ENCODE measurements at regions not wholly inside any gene's neighbourhood (a gene's known extent, or its start where the extent isn't known, plus 50 kb on each side); places are given as distances from the start of the nearest gene placed in this dataset.
A peak's percentile ranks its signal among the peaks of the same experiment; 100 is the strongest.

GRCh38 chr2:67596871-67597270 lies 199.7 kb downstream of the ETAA1 start:
- no peaks in the 10 kb centered on the region for H3K9me3 Mint-ChIP-seq (ENCODE audit: unreplicated experiment)
- H3K4me3 ChIP-seq (ENCODE audit: low read depth, low read length) = no peak overlapping the region
- TF ChIP-seq, protein P1, sequence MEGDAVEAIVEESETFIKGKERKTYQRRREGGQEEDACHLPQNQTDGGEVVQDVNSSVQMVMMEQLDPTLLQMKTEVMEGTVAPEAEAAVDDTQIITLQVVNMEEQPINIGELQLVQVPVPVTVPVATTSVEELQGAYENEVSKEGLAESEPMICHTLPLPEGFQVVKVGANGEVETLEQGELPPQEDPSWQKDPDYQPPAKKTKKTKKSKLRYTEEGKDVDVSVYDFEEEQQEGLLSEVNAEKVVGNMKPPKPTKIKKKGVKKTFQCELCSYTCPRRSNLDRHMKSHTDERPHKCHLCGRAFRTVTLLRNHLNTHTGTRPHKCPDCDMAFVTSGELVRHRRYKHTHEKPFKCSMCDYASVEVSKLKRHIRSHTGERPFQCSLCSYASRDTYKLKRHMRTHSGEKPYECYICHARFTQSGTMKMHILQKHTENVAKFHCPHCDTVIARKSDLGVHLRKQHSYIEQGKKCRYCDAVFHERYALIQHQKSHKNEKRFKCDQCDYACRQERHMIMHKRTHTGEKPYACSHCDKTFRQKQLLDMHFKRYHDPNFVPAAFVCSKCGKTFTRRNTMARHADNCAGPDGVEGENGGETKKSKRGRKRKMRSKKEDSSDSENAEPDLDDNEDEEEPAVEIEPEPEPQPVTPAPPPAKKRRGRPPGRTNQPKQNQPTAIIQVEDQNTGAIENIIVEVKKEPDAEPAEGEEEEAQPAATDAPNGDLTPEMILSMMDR (IDR thresholded peaks at IDR 0.05; ENCODE audit: insufficient read depth in 1 of 2, low read depth in 1 of 2, low read length in 1 of 2, severe bottlenecking in 1 of 2, unreplicated experiment in 1 of 2) = no peak
- H3K36me3 ChIP-seq (ENCODE audit: control insufficient read depth, insufficient read depth, low read length) = no peaks in the 10 kb centered on the region
- peaks cover under 1% of the 10 kb centered on the region for H3K27me3 Mint-ChIP-seq (ENCODE audit: insufficient read depth, unreplicated experiment)
- H3K27me3 ChIP-seq (replicated peaks; ENCODE audit: control insufficient read depth, insufficient read depth, low read length) = no peaks in the 10 kb centered on the region
- H3K27ac Mint-ChIP-seq (ENCODE audit: unreplicated experiment) = no peak overlapping the region
- H3K4me3 Mint-ChIP-seq (ENCODE audit: unreplicated experiment) = no peak overlapping the region
- ChIA-PET CTCF (no interaction called here), POLR2A (no interaction called here)
- no peak for DNase-seq
- peaks cover 4% of the 10 kb centered on the region; the same call in 1 of the 2 replicates for H3K4me1 ChIP-seq
- intact Hi-C loops (cut with micrococcal nuclease; ENCODE audit: unreplicated experiment) = no loop called here
- no peaks in the 10 kb centered on the region for H3K36me3 Mint-ChIP-seq (ENCODE audit: insufficient read depth, unreplicated experiment)
- H3K9me3 ChIP-seq = no peaks in the 10 kb centered on the region
- no TSS peak for BruUV-seq (replicated peaks)
- H3K4me1 Mint-ChIP-seq (ENCODE audit: low read depth, unreplicated experiment) = no peaks in the 10 kb centered on the region

DNA sequence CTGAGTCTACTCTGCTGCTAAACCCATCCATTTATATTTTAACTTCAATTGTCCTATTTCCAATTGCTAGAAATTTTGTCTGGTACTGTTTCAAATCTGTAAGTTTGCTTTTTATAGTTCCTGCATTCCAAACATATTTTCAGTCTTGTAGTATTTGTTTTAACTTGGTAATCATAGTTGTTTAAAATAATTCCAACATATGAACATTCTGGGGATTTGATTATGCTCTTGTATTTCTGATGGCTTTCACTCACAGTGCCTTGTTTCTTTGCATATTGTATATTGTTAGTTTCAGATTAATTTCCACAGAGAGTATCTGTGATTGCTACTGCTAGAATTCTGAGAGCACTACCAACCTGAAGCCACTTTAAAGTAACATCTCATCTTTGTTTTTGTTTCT lies 202.4 kb downstream of the ETAA1 start:
- Mint-ChIP-seq H3K9me3 (ENCODE audit: unreplicated experiment) (no peaks in the 10 kb centered on the region), H3K27me3 (ENCODE audit: insufficient read depth, unreplicated experiment) (peaks cover 3% of the 10 kb centered on the region), H3K4me1 (ENCODE audit: low read depth, unreplicated experiment) (no peaks in the 10 kb centered on the region), H3K4me3 (ENCODE audit: unreplicated experiment) (no peak overlapping the region), H3K36me3 (ENCODE audit: insufficient read depth, unreplicated experiment) (no peaks in the 10 kb centered on the region), H3K27ac (ENCODE audit: unreplicated experiment) (no peak overlapping the region)
- H3K4me3 ChIP-seq (ENCODE audit: low read depth, low read length) = no peak overlapping the region
- intact Hi-C loops (cut with micrococcal nuclease; ENCODE audit: unreplicated experiment) = no loop called here
- no peaks in the 10 kb centered on the region for H3K27me3 ChIP-seq (replicated peaks; ENCODE audit: control insufficient read depth, insufficient read depth, low read length)
- CTCF ChIA-PET = no interaction called here
- TF ChIP-seq, protein P1 (IDR thresholded peaks at IDR 0.05; ENCODE audit: insufficient read depth in 1 of 2, low read depth in 1 of 2, low read length in 1 of 2, severe bottlenecking in 1 of 2, unreplicated experiment in 1 of 2) = no peak
- POLR2A ChIA-PET = no interaction called here
- DNase-seq = no peak
- H3K4me1 ChIP-seq = peaks cover 4% of the 10 kb centered on the region; the same call in 1 of the 2 replicates
- H3K36me3 ChIP-seq (ENCODE audit: control insufficient read depth, insufficient read depth, low read length) = no peaks in the 10 kb centered on the region
- no peaks in the 10 kb centered on the region for H3K9me3 ChIP-seq
- no TSS peak for BruUV-seq (replicated peaks)

DNA sequence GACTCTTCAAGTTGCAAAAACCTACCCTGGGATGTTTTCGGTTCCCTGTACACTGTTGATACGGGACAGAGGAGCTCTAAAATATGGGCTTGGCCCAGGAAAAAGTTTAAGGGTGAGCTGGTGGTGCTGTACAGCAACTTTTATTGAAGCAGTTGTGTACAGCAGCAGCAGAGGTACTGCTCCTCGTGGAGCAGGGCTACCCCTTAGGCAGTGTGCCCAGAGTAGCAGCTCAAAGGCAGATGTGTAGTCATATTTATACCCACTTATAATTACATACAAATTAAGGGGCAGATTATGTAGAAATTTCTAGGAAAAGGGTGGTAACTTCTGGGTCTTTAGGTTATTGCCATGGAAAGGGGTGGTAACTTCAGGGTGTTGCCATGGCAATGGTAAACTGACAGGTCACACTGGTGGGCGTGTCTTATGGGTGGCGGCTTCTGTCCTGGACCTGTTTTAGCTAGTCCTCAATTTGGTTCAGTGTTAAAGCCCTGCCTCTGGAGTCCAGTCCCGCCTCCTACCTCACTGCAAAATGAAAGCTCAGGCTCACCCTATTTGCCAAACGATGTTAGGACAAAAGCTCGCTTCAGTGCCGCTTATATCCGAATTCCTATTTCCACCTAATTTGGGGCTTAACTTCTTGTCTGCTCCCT lies 203.2 kb downstream of the ETAA1 start:
- intact Hi-C loops (cut with micrococcal nuclease; ENCODE audit: unreplicated experiment) = no loop called here
- TF ChIP-seq, protein P1 (IDR thresholded peaks at IDR 0.05; ENCODE audit: insufficient read depth in 1 of 2, low read depth in 1 of 2, low read length in 1 of 2, severe bottlenecking in 1 of 2, unreplicated experiment in 1 of 2) = no peak
- ChIA-PET CTCF (interaction anchor here (0.5 kb wide), 1 partner anchor 136 kb away, joined by 3 read pairs; no protein-coding TSS in a partner anchor), POLR2A (no interaction called here)
- H3K36me3 Mint-ChIP-seq (ENCODE audit: insufficient read depth, unreplicated experiment) = no peaks in the 10 kb centered on the region
- peaks cover 3% of the 10 kb centered on the region for H3K27me3 Mint-ChIP-seq (ENCODE audit: insufficient read depth, unreplicated experiment)
- H3K9me3 ChIP-seq = no peaks in the 10 kb centered on the region
- H3K4me1 ChIP-seq = peaks cover 4% of the 10 kb centered on the region; the same call in 1 of the 2 replicates
- no TSS peak for BruUV-seq (replicated peaks)
- H3K27ac Mint-ChIP-seq (ENCODE audit: unreplicated experiment) = no peak overlapping the region
- no peaks in the 10 kb centered on the region for H3K27me3 ChIP-seq (replicated peaks; ENCODE audit: control insufficient read depth, insufficient read depth, low read length)
- no peak overlapping the region for H3K4me3 Mint-ChIP-seq (ENCODE audit: unreplicated experiment)
- H3K4me1 Mint-ChIP-seq (ENCODE audit: low read depth, unreplicated experiment) = no peaks in the 10 kb centered on the region
- no peaks in the 10 kb centered on the region for H3K9me3 Mint-ChIP-seq (ENCODE audit: unreplicated experiment)
- DNase-seq = peak in 1 of 2 experiments; percentile 9
- H3K36me3 ChIP-seq (ENCODE audit: control insufficient read depth, insufficient read depth, low read length) = no peaks in the 10 kb centered on the region
- H3K4me3 ChIP-seq (ENCODE audit: low read depth, low read length) = no peak overlapping the region
